Activated T-cell treated with anti-CD3 and anti-CD28 coated beads for 48 hours (primary cell): ENCODE measurements at regions not wholly inside any gene's neighbourhood (a gene's known extent, or its start where the extent isn't known, plus 50 kb on each side); places are given as distances from the start of the nearest gene placed in this dataset.

Experiments
- DNase-seq: peaks from one replicate; pipeline ENCODE4 v3.0.0-alpha.2; 2020; ENCODE audit warnings: low read depth

- no peak for DNase-seq
These were observed 57.9 kb upstream of the EPAS1 start for GRCh38 chr2:46239175-46239846.

GRCh38 chr2:46239847-46240181 lies 57.4 kb upstream of the EPAS1 start:
- DNase-seq = peak; percentile 47

GRCh38 chr2:46241344-46241743 lies 55.9 kb upstream of the EPAS1 start:
- DNase-seq = no peak

- no peak for DNase-seq
These were observed 51.3 kb upstream of the EPAS1 start for GRCh38 chr2:46245869-46246268.

GRCh38 chr2:46246790-46247189 lies 50.4 kb upstream of the EPAS1 start:
- DNase-seq = no peak
